Ovary (tissue), 3 donors: ENCODE measurements at regions not wholly inside any gene's neighbourhood (a gene's known extent, or its start where the extent isn't known, plus 50 kb on each side); places are given as distances from the start of the nearest gene placed in this dataset.

Source experiments
- EP300 ChIP-seq: sonication (generic); formaldehyde crosslinking; IDR thresholded peaks from one replicate; pipeline ENCODE4 v1.6.1; 2017; ENCODE audit warnings: antibody characterized with exemption
- POLR2A ChIP-seq: fragments of 450-650 bp; IDR thresholded peaks from one replicate; pipeline ENCODE4 v1.6.1; 2017; ENCODE audit warnings: antibody characterized with exemption, mild to moderate bottlenecking, moderate library complexity
- TF ChIP-seq, protein P1 (sequence below), 3 donors: fragments of 450-650 bp in 2 of 3; fragments of 200-600 bp in 1 of 3; IDR thresholded peaks; one replicate each; pipeline versions ENCODE4 v1.5.1 to v1.8.0; 2016 to 2022; ENCODE audit warnings: antibody characterized with exemption in 3 of 3, mild to moderate bottlenecking in 1 of 3
- donor health status: DM: no; HTN: no; CAD: no.

DNA sequence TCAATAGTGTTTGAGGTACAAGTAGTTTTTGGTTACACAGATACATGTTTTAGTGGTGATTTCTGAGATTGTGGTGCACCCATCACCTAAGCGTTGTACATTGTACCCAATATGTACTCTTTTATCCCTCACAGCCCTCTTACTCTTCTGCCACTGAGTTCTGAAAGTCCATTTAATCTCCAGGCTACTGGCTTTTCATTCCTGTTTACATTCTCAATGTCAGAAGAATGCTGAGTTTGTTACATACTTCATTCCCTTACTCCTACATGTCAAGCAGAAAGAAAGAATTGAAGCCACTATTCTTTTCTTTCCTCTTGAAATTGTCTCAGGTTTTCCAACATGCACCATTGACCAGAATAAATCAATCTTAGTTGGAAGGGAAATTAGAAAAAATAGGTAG, 1565.9 kb downstream of the PLA2G4A start:
- TF ChIP-seq, protein P1, sequence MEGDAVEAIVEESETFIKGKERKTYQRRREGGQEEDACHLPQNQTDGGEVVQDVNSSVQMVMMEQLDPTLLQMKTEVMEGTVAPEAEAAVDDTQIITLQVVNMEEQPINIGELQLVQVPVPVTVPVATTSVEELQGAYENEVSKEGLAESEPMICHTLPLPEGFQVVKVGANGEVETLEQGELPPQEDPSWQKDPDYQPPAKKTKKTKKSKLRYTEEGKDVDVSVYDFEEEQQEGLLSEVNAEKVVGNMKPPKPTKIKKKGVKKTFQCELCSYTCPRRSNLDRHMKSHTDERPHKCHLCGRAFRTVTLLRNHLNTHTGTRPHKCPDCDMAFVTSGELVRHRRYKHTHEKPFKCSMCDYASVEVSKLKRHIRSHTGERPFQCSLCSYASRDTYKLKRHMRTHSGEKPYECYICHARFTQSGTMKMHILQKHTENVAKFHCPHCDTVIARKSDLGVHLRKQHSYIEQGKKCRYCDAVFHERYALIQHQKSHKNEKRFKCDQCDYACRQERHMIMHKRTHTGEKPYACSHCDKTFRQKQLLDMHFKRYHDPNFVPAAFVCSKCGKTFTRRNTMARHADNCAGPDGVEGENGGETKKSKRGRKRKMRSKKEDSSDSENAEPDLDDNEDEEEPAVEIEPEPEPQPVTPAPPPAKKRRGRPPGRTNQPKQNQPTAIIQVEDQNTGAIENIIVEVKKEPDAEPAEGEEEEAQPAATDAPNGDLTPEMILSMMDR (IDR thresholded peaks at IDR 0.05) = no peak
- TF ChIP-seq EP300 (no peak), POLR2A (no peak)
